ENCODE measurements at regions not wholly inside any gene's neighbourhood (a gene's known extent, or its start where the extent isn't known, plus 50 kb on each side); places are given as distances from the start of the nearest gene placed in this dataset.
"Not testable (repeated sequence)": the region's sequence is repeated elsewhere in the genome, so short reads cannot be mapped to it uniquely, and the experiment has no call there.

- DNase-seq, result no peak
Measured at GRCh38 chr1:213324859-213325258, 273.8 kb downstream of the RPS6KC1 start.

GRCh38 chr1:213325482-213325881 is 274.4 kb downstream of the RPS6KC1 start:
- DNase-seq, result no peak

GRCh38 chr1:213326281-213327016 is 275.4 kb downstream of the RPS6KC1 start:
- no peak for DNase-seq

- DNase-seq, result no peak
Measured at GRCh38 chr1:213327017-213327667, 276.1 kb downstream of the RPS6KC1 start.

- no peak for DNase-seq
Measured at GRCh38 chr1:213329406-213330008, 278.5 kb downstream of the RPS6KC1 start.

GRCh38 chr1:213330281-213330680 is 279.2 kb downstream of the RPS6KC1 start:
- no peak for DNase-seq

GRCh38 chr1:213331631-213332175 is 280.7 kb downstream of the RPS6KC1 start:
- no peak for DNase-seq

- no peak for DNase-seq
Measured at GRCh38 chr1:213332491-213332890, 281.4 kb downstream of the RPS6KC1 start.

- DNase-seq, result no peak
Measured at GRCh38 chr1:213333121-213333520, 282.1 kb downstream of the RPS6KC1 start.

- peak; percentile 96 for DNase-seq
Measured at GRCh38 chr1:213335084-213335483, 284.0 kb downstream of the RPS6KC1 start.

- DNase-seq, result no peak
Measured at GRCh38 chr1:213337025-213337678, 286.1 kb downstream of the RPS6KC1 start.

GRCh38 chr1:213340593-213340992 is 289.6 kb downstream of the RPS6KC1 start:
- DNase-seq, result no peak

GRCh38 chr1:213345621-213346020 is 294.6 kb downstream of the RPS6KC1 start:
- DNase-seq, result no peak

- DNase-seq, result no peak
Measured at GRCh38 chr1:213357403-213357802, 306.4 kb downstream of the RPS6KC1 start.

- DNase-seq, result not testable (repeated sequence)
Measured at GRCh38 chr1:213358368-213358767, 307.3 kb downstream of the RPS6KC1 start.

GRCh38 chr1:213362598-213362997 is 311.6 kb downstream of the RPS6KC1 start:
- DNase-seq, result no peak

- no peak for DNase-seq
Measured at GRCh38 chr1:213366141-213366831, 315.2 kb downstream of the RPS6KC1 start.

- DNase-seq, result no peak
Measured at GRCh38 chr1:213369465-213369864, 318.4 kb downstream of the RPS6KC1 start.

GRCh38 chr1:213370523-213370922 is 319.5 kb downstream of the RPS6KC1 start:
- DNase-seq, result no peak

GRCh38 chr1:213371525-213371846 is 320.4 kb downstream of the RPS6KC1 start:
- DNase-seq, result no peak

- DNase-seq, result no peak
Measured at GRCh38 chr1:213371847-213372619, 321.0 kb downstream of the RPS6KC1 start.

- DNase-seq, result no peak
Measured at GRCh38 chr1:213374369-213374768, 323.3 kb downstream of the RPS6KC1 start.
